ENCODE measurements at regions not wholly inside any gene's neighbourhood (a gene's known extent, or its start where the extent isn't known, plus 50 kb on each side); places are given as distances from the start of the nearest gene placed in this dataset.

GRCh38 chr11:33567004-33567403, 133.6 kb downstream of the C11orf91 start:
- no peaks in the 10 kb centered on the region for H3K79me2 ChIP-seq (ENCODE audit: insufficient read depth, low read length)
- H3K9me2 ChIP-seq (replicated peaks; ENCODE audit: insufficient read depth, low read length): no peaks in the 10 kb centered on the region
- no peaks in the 10 kb centered on the region for H3K36me3 ChIP-seq (ENCODE audit: low read length)
- H3K9ac ChIP-seq (ENCODE audit: low read length): no peak overlapping the region
- H2AFZ ChIP-seq (ENCODE audit: low read depth, low read length, severe bottlenecking): no peak overlapping the region
- H3F3A ChIP-seq (ENCODE audit: insufficient read depth): no peaks in the 10 kb centered on the region
- no peaks in the 10 kb centered on the region for H3K27me3 ChIP-seq (ENCODE audit: low read length)
- no peak overlapping the region for H3K4me2 ChIP-seq (ENCODE audit: low read depth, low read length, poor library complexity, severe bottlenecking)
- H3K4me3 ChIP-seq (ENCODE audit: insufficient read depth, low read length, poor library complexity, severe bottlenecking): no peak overlapping the region
- no peak overlapping the region for H3K27ac ChIP-seq (ENCODE audit: low read depth, low read length)
- H4K20me1 ChIP-seq (ENCODE audit: low read depth, low read length): no peaks in the 10 kb centered on the region
- no peaks in the 10 kb centered on the region for H3K9me3 ChIP-seq (ENCODE audit: insufficient read depth, low read length)
- no peak for TF ChIP-seq CTCF (IDR thresholded peaks at IDR 0.05; ENCODE audit: insufficient read depth, low read length, poor library complexity, severe bottlenecking)
- no peak for TF ChIP-seq EZH2phosphoT487 (conservative IDR thresholded peaks at IDR 0.05; ENCODE audit: low read length)

- Histone ChIP-seq H2AFZ (ENCODE audit: low read depth, low read length, severe bottlenecking) (no peak overlapping the region), H3K9me3 (ENCODE audit: insufficient read depth, low read length) (no peaks in the 10 kb centered on the region), H3K4me2 (ENCODE audit: low read depth, low read length, poor library complexity, severe bottlenecking) (no peak overlapping the region), H3K9me2 (replicated peaks; ENCODE audit: insufficient read depth, low read length) (no peaks in the 10 kb centered on the region), H3K9ac (ENCODE audit: low read length) (no peak overlapping the region), H3K27me3 (ENCODE audit: low read length) (no peaks in the 10 kb centered on the region), H4K20me1 (ENCODE audit: low read depth, low read length) (no peaks in the 10 kb centered on the region), H3K36me3 (ENCODE audit: low read length) (no peaks in the 10 kb centered on the region), H3K27ac (ENCODE audit: low read depth, low read length) (no peak overlapping the region), H3K79me2 (ENCODE audit: insufficient read depth, low read length) (no peaks in the 10 kb centered on the region), H3F3A (ENCODE audit: insufficient read depth) (no peaks in the 10 kb centered on the region), H3K4me3 (ENCODE audit: insufficient read depth, low read length, poor library complexity, severe bottlenecking) (no peak overlapping the region)
- TF ChIP-seq EZH2phosphoT487 (conservative IDR thresholded peaks at IDR 0.05; ENCODE audit: low read length) (no peak), CTCF (IDR thresholded peaks at IDR 0.05; ENCODE audit: insufficient read depth, low read length, poor library complexity, severe bottlenecking) (no peak)
Observed at GRCh38 chr11:33564856-33565453, 135.7 kb downstream of the C11orf91 start.

- Histone ChIP-seq H3K9ac (ENCODE audit: low read length) (no peak overlapping the region), H3K27me3 (ENCODE audit: low read length) (no peaks in the 10 kb centered on the region), H4K20me1 (ENCODE audit: low read depth, low read length) (no peaks in the 10 kb centered on the region), H2AFZ (ENCODE audit: low read depth, low read length, severe bottlenecking) (no peak overlapping the region), H3K9me2 (replicated peaks; ENCODE audit: insufficient read depth, low read length) (no peaks in the 10 kb centered on the region), H3F3A (ENCODE audit: insufficient read depth) (no peaks in the 10 kb centered on the region), H3K9me3 (ENCODE audit: insufficient read depth, low read length) (no peaks in the 10 kb centered on the region), H3K27ac (ENCODE audit: low read depth, low read length) (no peak overlapping the region), H3K4me3 (ENCODE audit: insufficient read depth, low read length, poor library complexity, severe bottlenecking) (no peak overlapping the region), H3K4me2 (ENCODE audit: low read depth, low read length, poor library complexity, severe bottlenecking) (no peak overlapping the region), H3K79me2 (ENCODE audit: insufficient read depth, low read length) (no peaks in the 10 kb centered on the region), H3K36me3 (ENCODE audit: low read length) (no peaks in the 10 kb centered on the region)
- TF ChIP-seq EZH2phosphoT487 (conservative IDR thresholded peaks at IDR 0.05; ENCODE audit: low read length) (no peak), CTCF (IDR thresholded peaks at IDR 0.05; ENCODE audit: insufficient read depth, low read length, poor library complexity, severe bottlenecking) (no peak)
Observed at GRCh38 chr11:33560729-33561128, 139.9 kb downstream of the C11orf91 start.
